ENCODE measurements at regions not wholly inside any gene's neighbourhood (a gene's known extent, or its start where the extent isn't known, plus 50 kb on each side); places are given as distances from the start of the nearest gene placed in this dataset.

GRCh38 chr5:6235726-6236125 lies 142.6 kb downstream of the MED10 start:
- DNase-seq, result no peak

- DNase-seq, result no peak
These were observed 149.8 kb downstream of the MED10 start for GRCh38 chr5:6228257-6229250.

- DNase-seq, result no peak
These were observed 153.2 kb downstream of the MED10 start for GRCh38 chr5:6225121-6225607.

DNA sequence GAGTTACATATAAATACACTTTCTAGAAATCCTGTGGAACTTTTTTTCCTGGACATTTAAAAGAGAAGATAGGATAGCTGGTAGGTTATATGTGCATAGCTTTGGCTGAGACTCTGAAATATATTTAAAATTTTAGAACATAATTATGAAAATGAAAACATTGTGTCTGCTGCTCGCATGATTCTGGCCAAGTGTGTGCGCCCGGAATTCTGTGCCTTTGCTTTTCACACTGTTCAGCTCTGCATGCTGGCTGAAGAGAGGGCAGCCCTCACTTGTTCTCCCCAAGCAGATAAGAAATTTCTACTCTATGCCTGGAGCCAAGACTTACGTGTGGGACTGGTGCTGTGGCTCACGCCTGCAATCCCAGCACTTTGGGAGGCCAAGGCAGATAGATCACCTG lies 153.9 kb downstream of the MED10 start:
- DNase-seq, result no peak

DNA sequence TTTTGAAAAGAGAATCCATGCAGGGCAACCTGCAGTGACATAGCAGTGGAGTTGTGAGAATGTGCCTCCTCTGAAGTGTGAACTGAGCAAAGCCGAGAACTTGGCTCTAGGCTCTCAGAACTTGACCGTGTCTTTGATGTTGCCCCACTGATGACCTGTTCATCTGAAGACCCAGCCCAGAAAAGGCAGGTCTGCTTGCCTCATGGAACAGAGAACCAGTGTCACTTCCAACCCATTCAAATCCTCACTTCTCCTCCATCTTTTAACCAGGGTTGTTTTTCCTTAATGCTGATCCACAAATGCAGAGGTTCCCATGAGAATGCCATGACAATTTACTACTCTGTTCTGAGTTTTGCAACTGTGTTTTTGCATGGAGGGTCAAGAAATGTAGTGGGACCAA lies 155.4 kb downstream of the MED10 start:
- DNase-seq, result no peak

- no peak for DNase-seq
These were observed 156.2 kb downstream of the MED10 start for GRCh38 chr5:6222121-6222520.

DNA sequence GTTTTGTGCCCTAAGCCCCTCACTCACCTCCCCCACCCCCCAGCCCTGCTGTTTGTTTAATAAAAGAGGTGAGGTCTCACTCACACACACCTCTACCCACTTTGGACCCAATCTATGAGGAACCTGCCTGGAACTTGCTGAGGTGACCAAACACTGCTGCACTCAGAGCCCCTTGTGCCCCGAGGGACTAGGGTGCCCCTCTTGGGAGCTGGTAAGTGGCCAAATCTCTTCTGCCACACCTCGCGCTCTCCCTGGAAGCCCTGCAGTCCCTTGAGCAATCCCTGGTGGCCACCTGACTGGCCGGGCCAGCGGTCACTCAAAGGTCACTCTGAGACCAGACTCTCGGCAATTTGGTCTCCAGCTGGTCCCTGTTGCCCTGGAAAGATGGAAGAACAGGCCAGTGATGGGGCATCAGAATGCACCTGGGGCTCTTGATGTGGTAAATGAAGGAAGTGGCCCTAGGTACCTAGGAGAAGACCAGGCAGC lies 157.2 kb downstream of the MED10 start:
- DNase-seq, result no peak

DNA sequence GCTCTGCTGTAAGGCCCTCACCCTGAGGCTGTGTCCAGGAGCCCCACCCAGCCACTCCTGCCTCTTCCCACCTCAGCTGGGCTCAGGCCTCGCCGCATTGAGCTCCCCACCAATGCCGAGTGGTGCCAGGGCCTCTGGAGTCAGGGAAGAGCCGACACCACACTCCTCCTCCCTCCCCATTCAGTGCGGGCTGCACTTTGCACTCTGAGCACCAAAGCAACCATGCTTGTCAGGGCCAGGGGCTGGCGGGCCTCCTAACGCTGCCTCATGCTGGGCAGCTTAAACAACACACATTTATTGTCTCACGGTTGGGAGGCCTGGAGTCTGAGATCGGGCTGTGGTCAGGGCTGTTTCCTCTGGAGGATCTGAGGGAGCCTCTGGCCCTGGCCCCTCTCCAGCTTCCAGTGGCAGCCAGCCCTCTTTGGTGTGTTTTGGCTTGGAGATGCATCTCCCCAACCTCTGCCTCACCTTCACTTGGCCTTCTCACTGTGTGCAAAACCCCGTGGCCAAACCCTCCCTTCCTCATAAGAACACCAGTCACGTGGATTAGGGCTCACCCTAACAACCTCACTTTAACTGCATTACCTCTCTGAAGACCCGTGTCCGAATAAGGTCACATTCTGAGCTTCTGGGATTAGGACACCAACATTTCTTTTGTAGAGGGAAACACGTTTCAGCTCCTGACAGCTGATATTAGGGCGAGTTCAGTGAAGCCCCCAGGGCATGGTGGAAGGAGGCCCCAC lies 157.8 kb downstream of the MED10 start:
- no peak for DNase-seq

DNA sequence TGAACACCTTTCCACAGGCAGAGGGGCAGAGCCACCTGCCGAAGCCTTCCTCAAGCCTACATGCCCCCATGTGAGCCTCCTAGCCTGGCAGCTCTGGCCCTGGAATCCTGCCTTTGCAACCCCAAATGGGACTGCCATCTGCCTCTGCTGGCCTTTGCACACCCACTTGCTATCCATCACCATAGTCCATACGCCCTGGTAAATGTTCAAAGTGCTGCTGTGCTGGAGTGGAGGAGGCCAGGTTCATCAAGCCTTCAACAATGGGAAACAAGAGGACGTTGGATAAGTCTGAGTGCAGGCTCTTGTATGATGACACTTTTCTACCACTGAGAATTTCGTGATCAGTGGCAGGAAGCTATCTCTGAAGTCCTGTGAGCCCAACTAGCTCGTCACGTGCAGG lies 159.8 kb downstream of the MED10 start:
- no peak for DNase-seq

DNA sequence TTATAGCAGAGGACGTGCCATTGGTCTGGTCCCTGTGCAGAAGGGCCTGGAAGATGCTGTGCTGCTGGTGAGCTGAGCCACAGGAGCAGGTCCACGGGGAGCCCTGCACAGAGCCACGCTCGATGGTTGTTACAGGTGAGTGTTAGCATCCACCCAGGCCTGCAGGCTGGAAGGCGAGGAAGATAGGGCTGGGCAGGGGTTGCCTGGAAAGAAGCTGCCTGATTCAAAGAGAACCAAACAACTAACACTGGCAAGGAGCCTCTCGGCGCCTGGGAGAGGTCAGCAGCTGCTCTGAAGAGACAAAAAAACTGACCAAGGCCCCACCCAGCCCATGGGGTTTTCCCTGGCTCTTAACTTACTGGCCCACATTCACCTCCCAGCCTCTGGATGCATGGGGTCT lies 160.2 kb downstream of the MED10 start:
- DNase-seq, result no peak

DNA sequence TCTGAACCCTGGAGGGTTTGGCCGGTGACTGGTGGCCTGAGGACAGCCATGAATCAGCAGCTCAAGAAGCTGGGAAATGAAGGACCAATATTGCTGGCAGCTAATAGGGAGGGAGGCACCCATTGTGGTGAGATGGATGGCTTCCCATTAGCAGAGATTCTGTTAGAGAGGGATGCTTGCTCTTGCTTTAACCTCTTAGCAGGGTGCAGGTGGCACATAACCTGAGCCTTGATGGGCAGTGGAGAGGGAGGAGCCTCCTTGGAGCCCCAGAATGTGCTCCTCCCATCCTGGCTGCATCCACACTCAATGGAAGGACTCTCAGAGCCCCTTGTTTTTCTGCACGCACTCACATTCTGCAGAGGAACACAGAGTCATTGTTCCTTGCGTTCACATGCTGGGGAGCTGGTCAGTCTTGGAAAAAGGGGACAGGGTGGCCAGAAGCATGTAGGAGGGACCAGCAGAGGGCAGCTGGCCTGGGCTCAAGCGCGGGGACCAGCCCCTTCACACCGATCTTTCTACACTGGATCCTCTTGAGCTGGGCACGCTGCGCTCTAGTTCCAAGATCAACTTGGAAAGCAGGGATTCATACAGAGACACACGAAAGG lies 161.8 kb downstream of the MED10 start:
- DNase-seq, result no peak

GRCh38 chr5:6215891-6216290 lies 162.5 kb downstream of the MED10 start:
- no peak for DNase-seq

DNA sequence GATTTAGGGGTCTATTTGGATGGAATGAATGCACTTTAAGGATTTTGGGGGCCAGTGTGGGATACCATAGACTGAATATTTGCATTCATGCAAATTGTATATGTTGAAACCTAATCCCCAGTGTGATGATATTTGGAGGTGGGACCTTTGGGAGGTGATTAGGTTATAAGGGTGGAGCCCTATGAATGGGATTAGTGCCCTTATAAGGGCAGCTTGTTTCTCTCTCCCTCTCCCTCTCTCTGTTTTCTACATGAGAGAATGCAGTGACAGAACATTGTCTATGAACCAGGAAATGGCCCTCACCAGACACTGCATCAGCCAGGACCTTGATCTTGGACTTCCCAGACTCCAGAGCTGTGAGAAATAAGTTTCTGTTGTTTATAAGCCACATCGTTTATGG lies 166.1 kb downstream of the MED10 start:
- no peak for DNase-seq

DNA sequence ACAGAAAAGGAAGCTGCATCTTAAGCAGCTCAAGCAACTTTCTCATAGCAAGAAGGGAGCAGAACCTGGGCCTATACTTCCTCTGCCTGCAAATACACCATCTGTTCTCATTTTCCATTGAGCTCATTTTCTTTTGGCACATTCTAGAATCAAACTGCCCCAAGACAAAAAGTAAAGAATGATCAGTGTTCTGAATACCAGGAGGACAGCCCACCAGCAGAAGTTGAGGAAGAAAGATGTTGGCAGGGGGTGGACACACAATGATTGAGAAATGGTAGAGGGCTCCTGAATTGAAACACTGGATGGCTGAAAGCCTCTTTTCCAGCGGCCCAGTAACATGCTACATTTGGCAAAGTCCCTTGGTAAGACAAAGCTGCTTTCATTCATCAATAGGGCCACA lies 171.8 kb downstream of the MED10 start:
- DNase-seq, result no peak

DNA sequence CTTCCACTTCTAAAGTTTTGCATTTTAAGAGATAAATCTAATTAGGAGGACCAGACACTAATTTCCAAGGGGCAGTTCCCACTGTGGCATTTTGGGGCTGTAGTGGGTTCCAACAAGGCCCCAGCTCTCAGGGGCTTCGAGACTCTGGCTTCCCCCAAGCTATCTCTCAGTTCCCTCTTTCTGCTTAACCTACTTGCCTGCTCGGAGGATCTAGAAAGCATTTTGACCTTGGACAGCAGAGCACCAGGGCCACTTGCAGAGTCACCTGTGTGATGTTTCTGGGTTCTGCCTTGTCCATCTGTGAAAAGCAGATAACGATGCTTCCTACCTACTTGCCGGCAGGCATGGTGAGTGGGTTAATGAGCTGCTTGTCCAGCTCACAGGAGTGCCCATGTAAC lies 175.4 kb downstream of the MED10 start:
- DNase-seq, result no peak

- DNase-seq, result no peak
These were observed 176.0 kb downstream of the MED10 start for GRCh38 chr5:6202149-6202967.

GRCh38 chr5:6201631-6202030 lies 176.7 kb downstream of the MED10 start:
- no peak for DNase-seq

GRCh38 chr5:6198531-6198930 lies 179.8 kb downstream of the MED10 start:
- no peak for DNase-seq

- no peak for DNase-seq
These were observed 180.9 kb downstream of the MED10 start for GRCh38 chr5:6197427-6197826.

DNA sequence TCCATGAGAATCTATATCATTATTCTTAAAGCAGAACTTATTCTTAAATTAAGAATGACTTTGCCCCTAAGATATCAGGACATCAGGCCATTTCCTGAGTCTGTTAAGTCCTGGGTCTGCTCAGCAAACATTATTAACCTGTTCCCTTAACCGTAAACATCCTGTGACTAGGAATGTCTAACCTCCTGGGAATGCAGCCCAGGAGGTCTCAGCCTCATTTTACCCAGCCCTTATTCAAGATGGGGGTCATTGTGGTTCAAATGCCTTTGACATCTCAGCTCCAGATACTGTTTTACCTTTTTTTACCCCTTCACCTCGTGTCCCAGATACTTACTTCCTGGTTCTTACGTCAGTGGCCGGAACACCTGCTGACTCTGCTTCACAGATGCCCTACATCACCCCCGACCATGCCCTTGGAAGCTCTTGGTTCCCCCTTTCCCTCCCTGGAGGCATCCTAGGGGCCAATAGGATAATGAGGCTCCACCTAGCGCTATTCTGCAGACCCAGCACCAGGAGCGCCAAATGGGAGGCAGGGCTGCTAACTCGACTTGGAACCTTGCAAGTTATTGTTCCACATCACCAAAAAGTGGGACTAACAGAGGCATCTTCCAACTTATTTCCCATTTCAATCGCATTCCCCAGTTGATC lies 182.5 kb downstream of the MED10 start:
- no peak for DNase-seq

GRCh38 chr5:6194906-6195612 lies 183.3 kb downstream of the MED10 start:
- no peak for DNase-seq
